ENCODE measurements at regions not wholly inside any gene's neighbourhood (a gene's known extent, or its start where the extent isn't known, plus 50 kb on each side); places are given as distances from the start of the nearest gene placed in this dataset.
"Not testable (repeated sequence)": the region's sequence is repeated elsewhere in the genome, so short reads cannot be mapped to it uniquely, and the experiment has no call there.

DNA sequence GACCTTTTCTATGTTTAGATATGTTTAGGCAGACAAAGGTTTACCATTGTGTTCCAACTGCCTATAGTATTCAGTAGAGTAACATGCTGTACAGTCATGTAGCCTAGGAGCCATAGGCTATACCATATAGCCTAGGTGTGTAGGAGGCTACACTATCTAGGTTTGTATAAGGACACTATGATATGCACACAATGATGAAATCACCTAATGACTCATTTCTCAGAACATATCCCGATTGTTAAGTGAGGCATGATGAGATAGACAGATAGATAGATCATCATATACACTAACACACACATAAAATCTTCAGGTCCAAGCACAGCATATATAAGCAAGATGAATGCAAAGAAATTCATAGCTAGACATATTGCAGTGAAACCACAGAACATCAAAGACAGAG is 177.4 kb downstream of the NPIPA8 start:
- TF ChIP-seq, protein P1, sequence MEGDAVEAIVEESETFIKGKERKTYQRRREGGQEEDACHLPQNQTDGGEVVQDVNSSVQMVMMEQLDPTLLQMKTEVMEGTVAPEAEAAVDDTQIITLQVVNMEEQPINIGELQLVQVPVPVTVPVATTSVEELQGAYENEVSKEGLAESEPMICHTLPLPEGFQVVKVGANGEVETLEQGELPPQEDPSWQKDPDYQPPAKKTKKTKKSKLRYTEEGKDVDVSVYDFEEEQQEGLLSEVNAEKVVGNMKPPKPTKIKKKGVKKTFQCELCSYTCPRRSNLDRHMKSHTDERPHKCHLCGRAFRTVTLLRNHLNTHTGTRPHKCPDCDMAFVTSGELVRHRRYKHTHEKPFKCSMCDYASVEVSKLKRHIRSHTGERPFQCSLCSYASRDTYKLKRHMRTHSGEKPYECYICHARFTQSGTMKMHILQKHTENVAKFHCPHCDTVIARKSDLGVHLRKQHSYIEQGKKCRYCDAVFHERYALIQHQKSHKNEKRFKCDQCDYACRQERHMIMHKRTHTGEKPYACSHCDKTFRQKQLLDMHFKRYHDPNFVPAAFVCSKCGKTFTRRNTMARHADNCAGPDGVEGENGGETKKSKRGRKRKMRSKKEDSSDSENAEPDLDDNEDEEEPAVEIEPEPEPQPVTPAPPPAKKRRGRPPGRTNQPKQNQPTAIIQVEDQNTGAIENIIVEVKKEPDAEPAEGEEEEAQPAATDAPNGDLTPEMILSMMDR (IDR thresholded peaks at IDR 0.05) = not testable (repeated sequence)
- not testable (repeated sequence) for TF ChIP-seq POLR2A (IDR thresholded peaks at IDR 0.05)
